Endothelial cell of umbilical vein (primary cell): ENCODE measurements at regions not wholly inside any gene's neighbourhood (a gene's known extent, or its start where the extent isn't known, plus 50 kb on each side); places are given as distances from the start of the nearest gene placed in this dataset.

Experiments
- BruUV-seq: library from RNA; stranded (reverse); fragments of 400-500 nt; replicated peaks from 2 replicates; lab custom pipeline; 2021; lab: Mats Ljungman, UMichigan
- CTCF ChIA-PET: fragments of 300-600, 350-600 bp; sonication (Branson Sonifier 250); formaldehyde crosslinking; loops from one replicate; lab custom pipeline; 2021; ENCODE audit warnings: antibody characterized with exemption, inconsistent platforms; lab: Charles Lee
- POLR2A ChIA-PET: fragments of 300-600, 350-600 bp; sonication (Branson Sonifier 250); formaldehyde crosslinking; loops from one replicate; lab custom pipeline; 2021; ENCODE audit warnings: antibody characterized with exemption, inconsistent platforms; lab: Charles Lee
- DNase-seq: peaks from one replicate; pipeline ENCODE4 v3.0.0-alpha.2; 2011; ENCODE audit warnings: low read depth, low spot score
- FAIRE-seq: peaks from 2 replicates; lab custom pipeline; 2011; peaks lifted over from hg19 to GRCh38; lab: Jason Lieb, UNC
- H2AFZ ChIP-seq: 2 replicates; pipeline ENCODE4 v1.6.0; 2012; ENCODE audit warnings: low read depth, low read length, control low read depth, inconsistent platforms
- H3K27ac ChIP-seq: 2 replicates; pipeline ENCODE4 v1.5.1; 2011; ENCODE audit warnings: low read depth, mild to moderate bottlenecking, control low read depth, low read length, moderate library complexity; ENCODE audit not compliant: insufficient read depth
- H3K27me3 ChIP-seq, 2 experiments: 2 replicates each; pipeline versions ENCODE4 v1.6.0 to v1.6.1; 2011; ENCODE audit warnings: low read length in 2 of 2, mixed read lengths in 1 of 2; ENCODE audit not compliant: control insufficient read depth in 2 of 2, insufficient read depth in 2 of 2
- H3K36me3 ChIP-seq, 2 experiments: 2 replicates in 1 of 2; 3 replicates in 1 of 2; pipeline ENCODE4 v1.5.1; 2011; ENCODE audit warnings: low read length in 2 of 2, mild to moderate bottlenecking in 1 of 2, moderate library complexity in 1 of 2; ENCODE audit not compliant: control insufficient read depth in 2 of 2, insufficient read depth in 2 of 2; ENCODE audit errors: extremely low read depth in 1 of 2
- H3K4me1 ChIP-seq: 3 replicates; pipeline ENCODE4 v1.5.1; 2011; ENCODE audit warnings: mild to moderate bottlenecking, low read length; ENCODE audit not compliant: control insufficient read depth, insufficient read depth; ENCODE audit errors: extremely low read depth
- H3K4me2 ChIP-seq: 2 replicates; pipeline ENCODE4 v1.6.1; 2011; ENCODE audit warnings: low read length, control low read depth, mixed read lengths; ENCODE audit not compliant: insufficient read depth
- H3K4me3 ChIP-seq, 3 experiments: fragments of 200-600 bp in 1 of 3; sonication (generic), shearing (Covaris generic) in 1 of 3; replicated peaks in 1 of 3; 2 replicates each; pipeline ENCODE4 v1.5.1; 2011 to 2016; ENCODE audit warnings: control low read depth in 3 of 3, low read length in 3 of 3, mild to moderate bottlenecking in 2 of 3, inconsistent platforms in 1 of 3, low read depth in 1 of 3, moderate library complexity in 1 of 3; ENCODE audit not compliant: insufficient read depth in 1 of 3
- H3K79me2 ChIP-seq: 2 replicates; pipeline ENCODE4 v1.6.0; 2012; ENCODE audit warnings: low read length, inconsistent platforms; ENCODE audit not compliant: control insufficient read depth, insufficient read depth
- H3K9ac ChIP-seq: replicated peaks from 2 replicates; pipeline ENCODE3; 2011; ENCODE audit warnings: low read length, control low read depth; ENCODE audit not compliant: insufficient read depth; ENCODE audit errors: extremely low read depth
- H3K9me1 ChIP-seq: replicated peaks from 3 replicates; pipeline ENCODE4 v1.6.0; 2011; ENCODE audit warnings: mild to moderate bottlenecking, low read length; ENCODE audit not compliant: control insufficient read depth, insufficient read depth; ENCODE audit errors: extremely low read depth
- H3K9me3 ChIP-seq: replicated peaks from 2 replicates; pipeline ENCODE4 v1.5.1; 2012; ENCODE audit warnings: low read length, inconsistent platforms; ENCODE audit not compliant: control insufficient read depth, insufficient read depth
- H4K20me1 ChIP-seq: replicated peaks from 2 replicates; pipeline ENCODE3; 2011; ENCODE audit warnings: mild to moderate bottlenecking, low read length; ENCODE audit not compliant: control insufficient read depth, insufficient read depth; ENCODE audit errors: extremely low read depth
- EZH2 ChIP-seq: IDR thresholded peaks from 2 replicates; pipeline ENCODE4 v1.6.1; 2012; ENCODE audit warnings: borderline replicate concordance, low read depth, mild to moderate bottlenecking, moderate library complexity, low read length, inconsistent platforms; ENCODE audit not compliant: severe bottlenecking
- FOS ChIP-seq: IDR thresholded peaks from 2 replicates; pipeline ENCODE4 v1.6.1; 2011; ENCODE audit warnings: mild to moderate bottlenecking, low read length, moderate library complexity, borderline replicate concordance; ENCODE audit not compliant: insufficient read depth
- GATA2 ChIP-seq: IDR thresholded peaks from 2 replicates; pipeline ENCODE4 v1.7.0; 2011; ENCODE audit warnings: low read depth, mild to moderate bottlenecking, moderate library complexity, mixed read lengths, low read length; ENCODE audit not compliant: insufficient read length, insufficient read depth
- JUN ChIP-seq: IDR thresholded peaks from 2 replicates; pipeline ENCODE4 v1.6.1; 2011; ENCODE audit warnings: borderline replicate concordance, low read depth; ENCODE audit not compliant: insufficient read length, insufficient read depth
- MYC ChIP-seq: IDR thresholded peaks from one replicate; pipeline ENCODE4 v1.6.1; 2011; ENCODE audit warnings: mild to moderate bottlenecking, low read depth, low read length
- POLR2A ChIP-seq: IDR thresholded peaks from 2 replicates; pipeline ENCODE4 v1.6.1; 2012; ENCODE audit warnings: low read depth, mild to moderate bottlenecking, control low read depth, low read length
- POLR2AphosphoS5 ChIP-seq: IDR thresholded peaks from 2 replicates; pipeline ENCODE4 v1.6.1; 2012; ENCODE audit warnings: low read depth, mild to moderate bottlenecking, control low read depth, low read length, moderate library complexity; ENCODE audit not compliant: insufficient read depth
- dilution Hi-C: fragments of 300-500 bp; cut with MboI; formaldehyde crosslinking; loops from one replicate; pipeline ENCODE4 v1.15.0; 2019; ENCODE audit warnings: low sequenced_read_pairs; ENCODE audit not compliant: extremely low pct_ligation_motif_present
- intact Hi-C: fragments of 100-400 bp; cut with micrococcal nuclease; formaldehyde crosslinking; loops from one replicate; pipeline ENCODE4 v1.10.0; 2022
- TF ChIP-seq, protein P1 (sequence below): IDR thresholded peaks from 2 replicates; pipeline ENCODE4 v1.6.1; 2011; ENCODE audit not compliant: insufficient read depth, insufficient read length
- TF ChIP-seq, protein P2 (sequence below), 2 donors: IDR thresholded peaks; 1 replicate in 1 of 2; 2 replicates in 1 of 2; pipeline ENCODE4 v1.5.1; 2011; ENCODE audit warnings: low read length in 2 of 2, mild to moderate bottlenecking in 2 of 2, moderate library complexity in 2 of 2, control low read depth in 1 of 2, inconsistent platforms in 1 of 2, low read depth in 1 of 2; ENCODE audit not compliant: insufficient read depth in 1 of 2; ENCODE audit errors: extremely low read depth in 1 of 2

- Histone ChIP-seq H3K9me1 (no peaks in the 10 kb centered on the region), H3K4me1 (no peaks in the 10 kb centered on the region), H3K4me3 (no peak overlapping the region), H3K36me3 (no peaks in the 10 kb centered on the region), H4K20me1 (no peaks in the 10 kb centered on the region), H3K4me2 (no peak overlapping the region), H3K79me2 (no peaks in the 10 kb centered on the region), H3K27me3 (no peaks in the 10 kb centered on the region), H3K9ac (no peak overlapping the region), H3K9me3 (peaks cover 2% of the 10 kb centered on the region), H2AFZ (no peak overlapping the region), H3K27ac (no peak overlapping the region)
- DNase-seq (no peak), FAIRE-seq (no peak)
- intact Hi-C loops (no loop called here), dilution Hi-C loops (no loop called here)
- ChIA-PET POLR2A (no interaction called here), CTCF (no interaction called here)
- TF ChIP-seq FOS (no peak), GATA2 (no peak), MYC (no peak), EZH2 (no peak), POLR2AphosphoS5 (no peak)
- TF ChIP-seq, protein P1, sequence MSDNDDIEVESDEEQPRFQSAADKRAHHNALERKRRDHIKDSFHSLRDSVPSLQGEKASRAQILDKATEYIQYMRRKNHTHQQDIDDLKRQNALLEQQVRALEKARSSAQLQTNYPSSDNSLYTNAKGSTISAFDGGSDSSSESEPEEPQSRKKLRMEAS = no peak
- no TSS peak for BruUV-seq
Observed at GRCh38 chr10:64211466-64211865, 690.3 kb downstream of the REEP3 start.

GRCh38 chr10:64215088-64215487, 693.9 kb downstream of the REEP3 start:
- no peaks in the 10 kb centered on the region for H3K4me1 ChIP-seq
- no peaks in the 10 kb centered on the region for H3K9me1 ChIP-seq
- TF ChIP-seq JUN (no peak), MYC (no peak), POLR2AphosphoS5 (no peak), FOS (no peak), GATA2 (no peak), POLR2A (no peak), EZH2 (no peak)
- TF ChIP-seq, protein P2, sequence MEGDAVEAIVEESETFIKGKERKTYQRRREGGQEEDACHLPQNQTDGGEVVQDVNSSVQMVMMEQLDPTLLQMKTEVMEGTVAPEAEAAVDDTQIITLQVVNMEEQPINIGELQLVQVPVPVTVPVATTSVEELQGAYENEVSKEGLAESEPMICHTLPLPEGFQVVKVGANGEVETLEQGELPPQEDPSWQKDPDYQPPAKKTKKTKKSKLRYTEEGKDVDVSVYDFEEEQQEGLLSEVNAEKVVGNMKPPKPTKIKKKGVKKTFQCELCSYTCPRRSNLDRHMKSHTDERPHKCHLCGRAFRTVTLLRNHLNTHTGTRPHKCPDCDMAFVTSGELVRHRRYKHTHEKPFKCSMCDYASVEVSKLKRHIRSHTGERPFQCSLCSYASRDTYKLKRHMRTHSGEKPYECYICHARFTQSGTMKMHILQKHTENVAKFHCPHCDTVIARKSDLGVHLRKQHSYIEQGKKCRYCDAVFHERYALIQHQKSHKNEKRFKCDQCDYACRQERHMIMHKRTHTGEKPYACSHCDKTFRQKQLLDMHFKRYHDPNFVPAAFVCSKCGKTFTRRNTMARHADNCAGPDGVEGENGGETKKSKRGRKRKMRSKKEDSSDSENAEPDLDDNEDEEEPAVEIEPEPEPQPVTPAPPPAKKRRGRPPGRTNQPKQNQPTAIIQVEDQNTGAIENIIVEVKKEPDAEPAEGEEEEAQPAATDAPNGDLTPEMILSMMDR (IDR thresholded peaks at IDR 0.05; ENCODE audit: extremely low read depth in 1 of 2, insufficient read depth in 1 of 2, low read depth in 1 of 2, low read length in 2 of 2) = no peak
- TF ChIP-seq, protein P1 = no peak
- no peak overlapping the region for H3K9ac ChIP-seq
- dilution Hi-C loops (no loop called here), intact Hi-C loops (no loop called here)
- peaks cover 2% of the 10 kb centered on the region for H3K9me3 ChIP-seq
- no peak overlapping the region for H3K27ac ChIP-seq
- H2AFZ ChIP-seq = no peak overlapping the region
- no peak overlapping the region for H3K4me2 ChIP-seq
- H3K36me3 ChIP-seq = no peaks in the 10 kb centered on the region
- H3K4me3 ChIP-seq = no peak overlapping the region
- CTCF ChIA-PET = no interaction called here
- POLR2A ChIA-PET = no interaction called here
- H3K27me3 ChIP-seq = no peaks in the 10 kb centered on the region
- H4K20me1 ChIP-seq = no peaks in the 10 kb centered on the region
- DNase-seq (no peak), FAIRE-seq (no peak)
- BruUV-seq = no TSS peak
- no peaks in the 10 kb centered on the region for H3K79me2 ChIP-seq
